NT2/D1 (cell line): ENCODE measurements at regions not wholly inside any gene's neighbourhood (a gene's known extent, or its start where the extent isn't known, plus 50 kb on each side); places are given as distances from the start of the nearest gene placed in this dataset.

Source experiments
- YY1 ChIP-seq: IDR thresholded peaks from 2 replicates; pipeline ENCODE4 v1.6.1; 2011; ENCODE audit not compliant: insufficient read length, insufficient read depth
- ZNF274 ChIP-seq: IDR thresholded peaks from 2 replicates; pipeline ENCODE4 v1.6.1; 2011; ENCODE audit warnings: mild to moderate bottlenecking, low read depth, low read length

DNA sequence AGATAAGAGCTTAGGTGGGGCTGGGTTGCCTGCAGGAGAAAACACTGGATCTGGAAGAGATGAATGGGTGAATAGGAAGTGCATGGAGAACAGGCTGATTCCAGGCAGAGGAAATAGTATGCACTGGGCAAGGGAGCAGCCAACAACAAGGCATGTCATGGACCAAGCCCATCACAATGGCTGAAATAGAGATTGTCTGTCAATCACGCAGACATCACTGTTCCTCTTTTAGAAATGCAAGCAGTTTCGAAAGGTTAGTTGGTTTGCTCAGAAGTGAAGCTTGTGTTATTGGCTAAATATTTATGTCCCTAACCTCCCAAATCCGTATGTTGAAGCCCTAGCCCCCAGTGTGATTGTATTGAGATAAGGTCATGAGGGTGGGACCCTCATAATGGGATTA, 621.7 kb upstream of the CDH11 start:
- TF ChIP-seq YY1, result no peak
- TF ChIP-seq ZNF274, result no peak
